Neural cell (in vitro differentiated cells): ENCODE measurements at regions not wholly inside any gene's neighbourhood (a gene's known extent, or its start where the extent isn't known, plus 50 kb on each side); places are given as distances from the start of the nearest gene placed in this dataset.

ENCODE experiments used
- H2AFZ ChIP-seq: fragments of 200-600, 300-800 bp; sonication (generic), shearing (Covaris generic); 2 replicates; pipeline ENCODE4 v1.6.0; 2014; ENCODE audit warnings: low read depth, mild to moderate bottlenecking, antibody characterized with exemption, low read length, moderate library complexity
- H3F3A ChIP-seq: fragments of 200-600 bp; shearing (Covaris generic); 2 replicates; pipeline ENCODE4 v1.6.1; 2016; ENCODE audit warnings: mild to moderate bottlenecking, moderate library complexity, mixed read lengths, antibody characterized with exemption, low read length; ENCODE audit not compliant: insufficient read depth, poor library complexity, severe bottlenecking
- H3K27ac ChIP-seq: fragments of 200-600, 300-800 bp; sonication (generic), shearing (Covaris generic); 2 replicates; pipeline ENCODE4 v1.5.1; 2014; ENCODE audit warnings: mild to moderate bottlenecking, low read length, moderate library complexity
- H3K27me3 ChIP-seq: fragments of 300-800, 200-600 bp; sonication (generic), shearing (Covaris generic); 2 replicates; pipeline ENCODE4 v1.6.0; 2014; ENCODE audit warnings: mild to moderate bottlenecking, low read depth, low read length, moderate library complexity; ENCODE audit not compliant: insufficient read depth
- H3K36me3 ChIP-seq: fragments of 300-800, 200-600 bp; sonication (generic), shearing (Covaris generic); 2 replicates; pipeline ENCODE4 v1.5.1; 2014; ENCODE audit warnings: mild to moderate bottlenecking, antibody characterized with exemption, low read length, moderate library complexity; ENCODE audit not compliant: insufficient read depth
- H3K4me2 ChIP-seq: fragments of 300-800, 200-600 bp; sonication (generic), shearing (Covaris generic); 2 replicates; pipeline ENCODE4 v1.6.0; 2014; ENCODE audit warnings: mild to moderate bottlenecking, low read length
- H3K4me3 ChIP-seq: fragments of 300-800, 200-600 bp; sonication (generic), shearing (Covaris generic); 2 replicates; pipeline ENCODE4 v1.5.1; 2014; ENCODE audit warnings: mild to moderate bottlenecking, low read length, moderate library complexity
- H3K79me2 ChIP-seq: fragments of 200-600 bp; shearing (Covaris generic); replicated peaks from 2 replicates; pipeline ENCODE4 v1.6.0; 2014; ENCODE audit warnings: mild to moderate bottlenecking, low read length, moderate library complexity; ENCODE audit not compliant: insufficient read depth
- H3K9ac ChIP-seq: fragments of 300-800, 200-600 bp; sonication (generic), shearing (Covaris generic); 2 replicates; pipeline ENCODE4 v1.6.1; 2016; ENCODE audit warnings: mild to moderate bottlenecking, low read length, mixed read lengths
- H3K9me2 ChIP-seq: fragments of 200-600 bp; shearing (Covaris generic); 2 replicates; pipeline ENCODE4 v1.6.1; 2016; ENCODE audit warnings: mild to moderate bottlenecking, low read length, mixed read lengths; ENCODE audit not compliant: insufficient read depth
- H3K9me3 ChIP-seq: fragments of 200-600, 300-800 bp; sonication (generic), shearing (Covaris generic); 2 replicates; pipeline ENCODE4 v1.6.1; 2016; ENCODE audit warnings: mild to moderate bottlenecking, mixed run types, low read length, moderate library complexity, mixed read lengths
- H4K20me1 ChIP-seq: fragments of 200-600 bp; shearing (Covaris generic); 2 replicates; pipeline ENCODE4 v1.6.1; 2016; ENCODE audit warnings: mild to moderate bottlenecking, mixed run types; ENCODE audit not compliant: insufficient read depth
- CTCF ChIP-seq: fragments of 450-650 bp; IDR thresholded peaks from 2 replicates; pipeline ENCODE4 v1.5.1; 2014; ENCODE audit warnings: antibody characterized with exemption, mild to moderate bottlenecking, moderate library complexity; ENCODE audit not compliant: poor library complexity, severe bottlenecking
- EP300 ChIP-seq: fragments of 450-650 bp; conservative IDR thresholded peaks from 2 replicates; pipeline ENCODE4 v1.6.1; 2014; ENCODE audit warnings: antibody characterized with exemption, mild to moderate bottlenecking, moderate library complexity; ENCODE audit not compliant: poor library complexity, severe bottlenecking
- EZH2 ChIP-seq: fragments of 200-600, 300-800 bp; shearing (Covaris generic), sonication (generic); IDR thresholded peaks from 2 replicates; pipeline ENCODE4 v1.6.1; 2014; ENCODE audit warnings: antibody characterized with exemption, low read length, borderline replicate concordance, mild to moderate bottlenecking; ENCODE audit not compliant: insufficient read depth, poor library complexity, severe bottlenecking
- MXI1 ChIP-seq: fragments of 450-650 bp; conservative IDR thresholded peaks from 2 replicates; pipeline ENCODE4 v1.6.1; 2014; ENCODE audit warnings: antibody characterized with exemption, mild to moderate bottlenecking; ENCODE audit not compliant: poor library complexity, severe bottlenecking
- POLR2AphosphoS5 ChIP-seq: IDR thresholded peaks from 2 replicates; pipeline ENCODE4 v1.6.1; 2012
- RAD21 ChIP-seq: fragments of 450-650 bp; conservative IDR thresholded peaks from 2 replicates; pipeline ENCODE4 v1.6.1; 2014; ENCODE audit warnings: antibody characterized with exemption, mild to moderate bottlenecking, moderate library complexity
- REST ChIP-seq: IDR thresholded peaks from 2 replicates; pipeline ENCODE4 v1.6.1; 2012; ENCODE audit warnings: borderline replicate concordance
- SMC3 ChIP-seq: fragments of 450-650 bp; conservative IDR thresholded peaks from 2 replicates; pipeline ENCODE4 v1.6.1; 2014; ENCODE audit warnings: antibody characterized with exemption, mild to moderate bottlenecking, moderate library complexity; ENCODE audit not compliant: poor library complexity
- TAF1 ChIP-seq: IDR thresholded peaks from 2 replicates; pipeline ENCODE4 v1.6.1; 2012; ENCODE audit warnings: low read depth

GRCh38 chr10:71023704-71024283 is 135.4 kb upstream of the PCBD1 start:
- no peak overlapping the region for H3K9ac ChIP-seq
- H3K4me3 ChIP-seq = no peak overlapping the region
- H4K20me1 ChIP-seq = no peaks in the 10 kb centered on the region
- no peaks in the 10 kb centered on the region for H3K36me3 ChIP-seq
- no peak overlapping the region for H3K4me2 ChIP-seq
- no peak overlapping the region for H2AFZ ChIP-seq
- H3K27me3 ChIP-seq = no peaks in the 10 kb centered on the region
- no peak overlapping the region for H3K27ac ChIP-seq
- no peaks in the 10 kb centered on the region for H3F3A ChIP-seq
- H3K9me2 ChIP-seq = no peaks in the 10 kb centered on the region
- no peaks in the 10 kb centered on the region for H3K79me2 ChIP-seq
- TF ChIP-seq CTCF (no peak), MXI1 (no peak), RAD21 (no peak), SMC3 (no peak), EZH2 (no peak), POLR2AphosphoS5 (no peak), EP300 (no peak), TAF1 (no peak), REST (no peak)
- no peaks in the 10 kb centered on the region for H3K9me3 ChIP-seq

- H3K9ac ChIP-seq = no peak overlapping the region
- no peaks in the 10 kb centered on the region for H3K9me3 ChIP-seq
- no peaks in the 10 kb centered on the region for H4K20me1 ChIP-seq
- TF ChIP-seq REST = no peak
- no peak for TF ChIP-seq EP300
- TF ChIP-seq EZH2 = no peak
- TF ChIP-seq SMC3 = no peak
- no peak for TF ChIP-seq CTCF
- no peak for TF ChIP-seq RAD21
- TF ChIP-seq POLR2AphosphoS5 = no peak
- TF ChIP-seq TAF1 = no peak
- TF ChIP-seq MXI1 = no peak
- no peaks in the 10 kb centered on the region for H3K36me3 ChIP-seq
- no peak overlapping the region for H3K27ac ChIP-seq
- H3K4me2 ChIP-seq = no peak overlapping the region
- no peak overlapping the region for H3K4me3 ChIP-seq
- H3K9me2 ChIP-seq = no peaks in the 10 kb centered on the region
- no peaks in the 10 kb centered on the region for H3F3A ChIP-seq
- H2AFZ ChIP-seq = no peak overlapping the region
- H3K27me3 ChIP-seq = no peaks in the 10 kb centered on the region
- no peaks in the 10 kb centered on the region for H3K79me2 ChIP-seq
Observed at GRCh38 chr10:71024490-71024889, 136.1 kb upstream of the PCBD1 start.
